Activated CD4-positive, alpha-beta T cell treated with anti-CD3 and anti-CD28 coated beads for 24 hours (primary cell): ENCODE measurements at regions not wholly inside any gene's neighbourhood (a gene's known extent, or its start where the extent isn't known, plus 50 kb on each side); places are given as distances from the start of the nearest gene placed in this dataset.
"Not testable (repeated sequence)": the region's sequence is repeated elsewhere in the genome, so short reads cannot be mapped to it uniquely, and the experiment has no call there.

Experiments used
- DNase-seq, 2 donors: peaks; one replicate each; pipeline ENCODE4 v3.0.0-alpha.2; 2020; ENCODE audit warnings: low read depth in 2 of 2

DNA sequence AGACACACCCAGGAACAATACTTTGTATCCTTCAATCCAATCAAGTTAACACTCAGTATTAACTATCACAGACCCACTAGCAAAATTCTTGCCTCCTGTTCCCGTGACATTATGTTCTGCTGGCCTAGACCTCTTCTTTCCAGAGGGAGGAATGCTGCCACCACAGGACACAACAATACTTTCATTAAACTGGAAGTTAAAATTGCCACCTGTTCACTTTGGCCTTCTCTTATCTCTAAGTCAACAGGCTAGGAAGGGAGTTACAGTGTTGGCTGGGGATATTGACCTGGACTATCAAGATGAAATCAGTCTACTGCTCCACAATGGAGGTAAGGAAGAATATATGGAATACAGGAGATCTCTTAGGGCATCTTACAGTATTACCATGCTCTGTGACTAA lies 1000.4 kb upstream of the GBE1 start:
- DNase-seq = no peak

DNA sequence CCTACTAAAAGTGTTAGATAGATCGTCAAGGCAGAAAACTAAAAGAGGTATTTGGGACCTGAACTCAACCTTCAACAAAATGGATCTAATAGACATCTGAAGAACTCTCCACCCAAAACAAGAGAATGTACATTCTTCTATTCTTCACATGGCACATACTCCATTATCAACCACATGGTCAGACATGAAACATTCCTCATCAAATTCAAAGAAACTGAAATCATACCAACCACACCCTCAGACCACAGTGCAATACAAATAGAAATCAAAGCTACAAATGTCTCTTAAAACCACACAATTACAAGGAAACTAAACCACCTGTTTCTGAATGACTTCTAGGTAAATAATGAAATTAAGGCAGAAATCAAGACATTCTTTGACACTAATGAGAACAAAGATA lies 984.1 kb upstream of the GBE1 start:
- no peak for DNase-seq

DNA sequence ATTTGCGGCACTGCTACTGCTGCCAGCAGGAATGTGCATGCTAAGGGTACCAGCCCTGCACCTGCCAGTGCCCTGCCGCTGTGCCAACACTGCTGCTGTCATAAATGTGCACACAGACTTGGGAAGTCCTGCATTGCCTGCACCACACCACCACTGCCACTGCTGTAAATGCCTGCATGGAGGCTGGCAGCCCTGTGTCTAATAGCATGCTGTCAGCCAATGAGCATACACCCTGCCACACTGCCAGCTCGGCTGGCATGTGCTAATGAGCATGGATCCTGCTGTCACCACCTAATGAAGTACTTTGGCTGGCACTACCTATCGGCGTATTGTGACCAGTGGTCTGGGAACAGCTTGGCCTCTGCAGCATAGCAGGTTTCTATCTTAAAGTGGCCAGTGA lies 981.8 kb upstream of the GBE1 start:
- no peak for DNase-seq

DNA sequence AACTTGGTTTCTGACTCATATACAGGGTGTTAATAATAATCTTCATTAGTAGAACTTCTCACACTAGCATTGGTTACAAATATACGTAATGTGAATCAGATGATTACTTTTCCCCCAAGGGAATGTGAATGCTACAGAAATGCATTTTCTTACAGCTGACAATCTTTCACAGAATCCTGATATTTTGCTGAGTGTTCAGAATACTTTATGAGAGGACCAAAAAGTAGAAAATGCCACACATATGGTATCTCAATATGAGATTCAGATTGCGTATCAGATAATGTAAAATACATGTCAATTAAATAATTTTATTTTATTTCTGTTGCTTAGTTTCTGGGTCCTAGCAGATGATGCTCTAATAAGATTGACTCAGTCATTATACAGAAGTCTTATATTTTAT lies 979.9 kb upstream of the GBE1 start:
- no peak for DNase-seq

DNA sequence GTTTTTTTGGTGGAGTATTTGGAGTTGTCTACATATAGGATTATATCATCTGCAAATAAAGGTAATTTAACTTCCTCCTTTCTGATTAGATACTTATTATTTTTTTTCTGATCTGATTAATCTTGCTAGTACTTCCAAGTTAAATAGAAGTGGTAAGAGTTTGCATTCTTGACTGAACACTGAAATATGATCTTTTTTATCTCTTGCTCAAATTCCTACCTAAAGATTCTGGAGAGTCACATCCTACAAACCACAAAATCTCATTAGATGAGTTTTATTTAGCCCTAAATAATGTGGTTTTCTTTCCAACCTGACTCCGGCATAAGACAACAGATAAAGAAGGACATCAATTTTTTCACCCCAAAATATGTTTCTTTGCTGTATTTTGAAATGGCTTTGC lies 977.9 kb upstream of the GBE1 start:
- no peak for DNase-seq

DNA sequence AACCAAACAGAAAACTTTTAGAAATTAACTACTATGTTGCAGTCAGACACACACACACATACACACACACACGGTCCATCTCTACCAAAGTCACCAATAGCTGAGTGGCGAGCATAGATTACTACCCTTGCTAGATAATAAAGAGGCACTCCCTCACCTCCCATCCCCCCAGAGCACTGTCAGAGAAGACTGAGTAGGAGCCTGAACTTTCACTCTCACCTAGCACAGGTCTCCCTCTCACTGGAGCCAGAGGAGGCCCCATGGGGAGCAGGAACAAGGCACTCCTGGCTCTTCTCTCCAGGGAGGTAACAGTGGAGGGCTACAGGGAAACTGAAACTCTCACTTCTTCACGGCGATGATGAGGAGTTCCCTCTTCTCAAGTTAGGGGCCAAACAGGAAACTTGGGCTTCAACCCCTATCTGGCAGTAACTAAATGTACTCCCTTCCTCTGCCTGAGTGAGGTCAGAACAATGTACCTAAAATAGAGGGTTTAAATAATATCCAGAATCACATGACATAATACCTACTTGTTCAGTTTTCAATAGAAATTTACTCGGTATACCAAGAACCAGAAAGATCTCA lies 975.3 kb upstream of the GBE1 start:
- DNase-seq = no peak

DNA sequence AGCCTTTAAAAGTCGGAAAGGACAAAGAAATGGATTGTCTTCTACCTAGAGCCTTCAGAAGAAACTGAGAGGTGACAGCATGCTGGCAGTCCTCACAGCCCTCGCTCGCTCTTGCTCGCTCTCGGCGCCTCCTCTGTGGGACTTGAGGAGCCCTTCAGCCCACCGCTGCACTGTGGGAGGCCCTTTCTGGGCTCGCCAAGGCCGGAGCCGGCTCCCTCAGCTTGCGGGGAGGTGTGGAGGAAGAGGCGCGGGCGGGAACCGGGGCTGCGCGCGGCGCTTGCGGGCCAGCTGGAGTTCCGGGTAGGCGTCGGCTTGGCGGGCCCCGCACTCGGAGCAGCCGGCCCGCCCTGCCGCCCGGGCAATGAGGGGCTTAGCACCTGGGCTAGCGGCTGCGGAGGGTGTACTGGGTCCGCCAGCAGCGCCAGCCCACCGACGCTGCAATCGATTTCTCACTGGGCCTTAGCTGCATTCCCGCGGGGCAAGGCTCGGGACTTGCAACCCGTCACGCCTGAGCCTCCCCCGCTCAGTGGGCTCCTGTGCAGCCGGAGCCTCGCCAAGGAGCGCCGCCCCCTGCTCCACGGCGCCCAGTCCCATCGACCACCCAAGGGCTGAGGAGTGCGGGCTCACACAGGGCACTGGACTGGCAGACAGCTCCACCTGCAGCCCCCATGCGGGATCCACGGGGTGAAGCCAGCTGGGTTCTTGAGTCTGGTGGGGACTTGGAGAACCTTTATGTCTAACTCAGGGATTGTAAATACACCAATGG lies 953.8 kb upstream of the GBE1 start:
- DNase-seq = no peak

DNA sequence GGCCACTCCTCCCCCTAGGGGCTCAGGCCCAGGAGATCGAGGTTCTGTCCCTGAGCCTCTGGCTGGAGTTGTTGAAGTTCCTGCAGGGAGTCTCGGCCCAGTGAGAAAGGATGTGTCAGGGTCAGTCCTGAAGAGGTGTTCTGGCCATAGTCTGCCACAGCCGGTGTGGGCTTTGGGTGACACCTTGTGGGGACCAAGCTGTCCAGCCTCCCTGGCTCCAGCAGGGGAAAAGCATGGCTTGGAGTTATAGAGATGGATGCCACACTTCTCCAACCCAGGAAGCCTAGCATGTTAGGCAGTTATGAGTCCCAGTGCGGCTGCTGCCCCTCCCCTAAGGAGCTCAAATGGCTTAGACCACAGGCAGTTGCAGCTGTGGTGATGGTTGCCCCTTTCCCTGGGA lies 945.6 kb upstream of the GBE1 start:
- no peak for DNase-seq

DNA sequence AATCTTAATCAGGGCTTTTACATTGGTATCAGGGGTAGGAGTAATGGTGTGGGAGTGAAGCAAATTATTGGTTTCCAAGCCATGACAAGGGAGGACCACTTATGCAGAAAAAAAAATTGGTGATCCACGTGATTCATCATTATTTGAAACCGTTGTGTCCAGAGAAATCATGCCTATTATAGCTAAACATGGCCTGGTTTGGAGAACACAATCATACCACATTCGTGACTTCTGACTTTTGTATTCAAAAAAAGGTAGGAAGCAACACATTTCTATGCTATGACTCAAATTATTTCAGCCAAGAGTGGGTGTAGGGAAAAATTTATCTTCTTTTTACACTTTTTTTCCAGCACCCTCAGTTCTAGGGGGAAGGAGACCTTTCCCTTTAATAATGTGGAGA lies 924.3 kb upstream of the GBE1 start:
- DNase-seq = no peak

DNA sequence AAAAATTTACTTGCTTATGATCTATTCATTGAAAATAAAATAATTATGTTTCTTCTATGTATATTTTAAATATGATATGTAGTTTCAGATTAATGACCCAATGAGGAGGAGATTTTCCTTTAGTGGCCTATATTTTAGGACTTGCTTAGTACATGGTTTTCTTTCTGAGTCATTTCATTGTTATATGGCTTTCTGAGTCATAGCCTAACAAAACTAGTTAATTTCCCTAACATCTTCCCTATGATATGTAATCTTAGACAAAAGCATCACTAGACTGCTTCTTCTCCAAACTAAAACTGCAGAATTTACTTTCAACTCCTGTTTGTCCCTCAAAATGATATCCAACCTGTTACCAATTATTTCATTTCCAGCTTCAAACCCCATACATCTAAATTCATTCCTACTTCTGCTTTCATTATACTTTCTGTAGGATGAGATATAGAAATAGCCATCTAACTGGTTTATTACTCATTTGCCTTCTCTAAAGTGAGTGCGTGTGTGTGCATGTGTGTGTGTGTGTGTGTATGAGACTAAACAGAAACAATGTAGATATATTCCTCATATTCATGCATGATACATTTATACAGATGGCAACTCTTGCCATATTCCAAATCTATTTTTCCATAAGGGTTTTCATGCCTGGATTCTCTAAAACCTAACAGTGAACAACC lies 915.0 kb upstream of the GBE1 start:
- DNase-seq = no peak

DNA sequence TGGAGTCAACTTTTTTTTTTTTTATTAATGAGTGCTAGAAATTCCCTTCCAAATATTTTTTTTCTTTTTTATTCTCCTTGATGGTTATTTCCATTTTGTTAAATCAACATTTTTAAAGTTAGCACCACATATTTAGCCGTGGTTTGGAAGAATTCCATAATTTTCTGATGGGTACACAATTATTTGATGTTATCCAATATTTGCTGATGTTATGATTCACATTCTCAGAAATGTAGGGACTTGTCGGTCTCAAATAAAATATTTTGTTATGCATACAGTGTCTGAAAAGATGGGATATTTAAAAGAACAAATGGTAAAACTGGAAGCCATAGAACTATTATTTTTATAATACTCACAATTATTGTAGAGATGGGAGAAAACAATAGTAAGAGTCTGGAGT lies 911.5 kb upstream of the GBE1 start:
- DNase-seq = no peak

DNA sequence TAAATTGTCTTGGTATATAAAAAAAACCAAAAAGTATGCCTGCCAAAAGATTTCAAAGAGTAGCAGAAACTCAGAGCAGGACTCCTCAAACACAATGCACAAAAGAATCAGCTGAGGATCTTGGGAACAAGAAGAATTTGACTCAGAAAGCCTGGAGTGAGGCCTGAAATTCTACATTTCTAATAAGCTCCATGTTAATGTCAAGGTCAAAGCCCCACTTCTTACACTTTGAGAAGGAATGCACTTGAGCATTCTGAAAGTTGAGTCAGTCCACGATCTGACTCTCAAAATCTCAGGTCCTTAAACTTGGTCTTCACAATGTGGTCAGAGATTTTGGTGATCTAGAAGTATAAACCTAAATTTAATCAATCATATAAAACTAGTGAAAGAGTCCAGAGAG lies 910.0 kb upstream of the GBE1 start:
- no peak for DNase-seq

DNA sequence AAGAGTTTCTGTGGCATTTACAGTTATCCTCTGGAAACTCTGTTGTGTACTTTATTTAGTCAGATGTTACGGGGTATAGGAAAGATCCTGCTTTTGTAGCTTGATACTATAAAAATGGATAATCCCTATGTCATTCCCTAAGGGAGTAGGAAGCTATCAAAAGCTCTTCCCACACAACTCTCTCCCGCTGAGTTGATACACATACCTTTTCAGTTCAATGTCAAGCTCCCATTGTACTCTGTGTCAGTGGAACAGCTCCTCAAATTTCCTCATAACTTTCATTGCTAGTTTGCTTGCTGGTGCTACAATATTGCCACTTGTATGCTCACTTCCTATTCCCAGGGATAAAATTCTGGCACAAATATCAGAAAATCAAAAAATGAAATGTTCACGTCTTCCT lies 893.3 kb upstream of the GBE1 start:
- DNase-seq = no peak

DNA sequence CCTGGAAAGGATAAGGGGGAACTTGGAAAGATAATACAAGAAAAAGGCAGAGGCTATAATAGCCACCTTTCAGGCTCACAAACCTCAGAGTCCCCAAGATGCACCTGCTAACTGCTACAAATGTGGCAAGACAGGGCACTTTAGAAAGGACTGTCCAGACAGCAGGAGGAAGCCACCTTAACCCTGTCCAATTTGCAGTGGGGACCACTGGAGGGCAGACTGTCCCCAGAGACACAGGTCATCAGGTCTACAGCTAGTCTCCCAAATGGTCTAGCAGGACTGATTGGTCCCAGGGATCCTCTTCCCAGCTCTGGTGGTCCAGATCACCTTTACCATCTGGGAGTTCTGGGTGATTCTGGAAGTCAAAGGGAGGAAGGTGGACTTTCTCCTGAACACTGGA lies 882.5 kb upstream of the GBE1 start:
- DNase-seq = no peak

DNA sequence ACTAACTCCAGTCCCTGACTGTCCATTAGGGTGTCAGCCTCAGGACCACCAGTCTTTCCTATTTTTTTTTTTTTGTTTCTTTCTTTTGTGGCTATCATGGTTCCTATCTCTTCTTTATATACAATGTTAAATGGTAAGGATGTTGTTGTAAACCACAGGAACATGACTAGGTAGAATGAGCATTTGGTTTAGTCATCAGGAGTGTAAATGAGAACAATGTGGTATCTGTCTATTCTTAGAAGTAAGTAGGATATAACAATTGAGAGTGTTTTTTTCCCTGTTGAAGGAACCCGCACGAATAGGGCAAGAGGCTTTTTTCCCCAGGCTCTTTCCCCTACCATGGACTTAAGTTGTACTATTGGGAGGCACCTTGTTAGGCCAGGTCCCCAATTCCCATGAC lies 880.3 kb upstream of the GBE1 start:
- DNase-seq = no peak

DNA sequence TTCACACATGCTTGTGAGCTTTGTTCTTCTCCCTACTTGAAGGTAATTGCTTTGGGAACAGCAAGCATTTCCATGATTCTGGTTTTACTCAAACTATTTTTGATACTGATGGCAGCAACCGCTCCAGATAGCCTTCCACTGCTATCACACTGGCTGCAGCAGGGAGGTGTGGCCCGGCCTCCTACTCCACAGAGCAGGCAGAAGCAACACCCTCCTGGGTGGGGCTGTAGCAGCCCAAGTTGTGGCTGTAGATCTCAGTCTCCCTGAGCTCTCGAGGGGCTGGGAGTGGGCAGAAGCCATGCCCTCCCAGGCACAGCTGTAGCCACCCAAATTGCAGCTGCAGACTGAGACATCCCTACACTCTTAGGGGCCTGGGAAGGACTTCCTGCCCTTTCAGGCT lies 878.8 kb upstream of the GBE1 start:
- no peak for DNase-seq

DNA sequence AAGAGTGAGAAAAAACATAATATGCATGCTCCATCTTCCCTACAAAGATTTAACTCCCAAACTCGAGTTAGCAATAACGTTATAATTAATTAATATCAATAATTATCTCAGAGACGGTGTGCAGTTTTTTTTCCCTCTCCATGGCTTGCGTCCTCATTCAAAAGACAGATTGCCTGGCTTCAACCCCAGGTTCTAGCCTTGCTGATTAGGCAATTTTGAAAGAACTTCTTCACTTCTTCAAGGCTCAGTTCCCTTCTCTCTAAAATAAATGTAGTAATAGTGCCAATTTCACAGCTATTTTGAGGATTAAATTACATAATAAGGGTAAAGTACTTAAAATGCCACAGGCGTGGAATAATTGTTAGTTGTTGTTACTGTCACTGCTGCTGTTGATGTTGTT lies 876.1 kb upstream of the GBE1 start:
- no peak for DNase-seq

DNA sequence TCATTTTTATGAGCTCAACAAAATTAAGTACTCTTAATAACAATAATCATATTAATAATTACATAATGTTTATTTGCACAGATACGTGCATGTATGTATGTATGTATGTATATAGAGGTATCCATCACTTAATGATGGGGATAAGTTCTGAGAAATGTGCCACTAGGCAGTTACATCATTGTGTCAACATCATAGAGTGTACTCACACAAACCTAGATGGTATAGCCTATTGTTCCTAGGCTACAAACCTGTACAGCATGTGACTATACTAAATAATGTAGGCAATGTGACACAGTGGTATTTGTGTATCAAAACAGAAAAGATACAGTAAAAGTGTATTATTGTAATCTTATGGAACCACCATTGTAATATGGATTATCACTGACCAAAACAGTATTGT lies 874.7 kb upstream of the GBE1 start:
- no peak for DNase-seq

DNA sequence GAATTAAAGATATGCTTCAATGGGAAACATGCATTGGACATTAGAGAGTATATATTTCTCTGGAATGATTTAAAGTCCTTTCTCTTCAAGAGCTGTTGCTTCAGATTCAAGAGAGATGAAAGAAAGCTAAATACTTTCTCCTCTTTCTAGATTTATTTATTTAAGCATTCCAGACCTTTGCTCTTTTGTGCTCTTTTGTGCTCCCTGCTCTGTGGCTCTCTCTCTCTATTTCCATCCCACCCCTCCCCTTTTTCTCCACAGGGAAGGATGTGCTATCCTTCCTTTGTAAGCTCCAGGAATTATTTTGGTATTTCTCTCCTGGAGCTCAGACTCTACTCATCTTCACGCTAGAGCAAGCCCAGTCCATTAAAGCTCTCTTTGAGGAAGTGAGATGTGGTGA lies 871.9 kb upstream of the GBE1 start:
- DNase-seq = no peak

DNA sequence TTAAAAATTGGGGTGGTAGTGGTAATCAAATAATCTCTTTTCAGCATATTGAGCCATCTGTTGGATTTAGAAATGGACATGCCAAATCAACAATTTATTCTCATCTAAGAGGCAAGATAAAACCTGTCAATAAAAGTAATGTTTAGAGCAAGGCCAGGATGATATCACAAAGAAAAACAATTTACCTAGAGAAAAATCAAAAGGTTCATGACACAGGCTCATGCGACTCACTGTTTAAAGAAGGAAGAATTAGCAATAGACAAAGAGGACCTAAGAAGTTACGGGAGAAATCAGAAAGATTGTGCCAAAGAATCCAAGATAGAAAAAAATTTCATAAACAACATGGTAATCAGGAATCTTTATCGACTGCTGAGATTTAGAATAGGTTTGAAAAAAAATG lies 868.5 kb upstream of the GBE1 start:
- DNase-seq = no peak

DNA sequence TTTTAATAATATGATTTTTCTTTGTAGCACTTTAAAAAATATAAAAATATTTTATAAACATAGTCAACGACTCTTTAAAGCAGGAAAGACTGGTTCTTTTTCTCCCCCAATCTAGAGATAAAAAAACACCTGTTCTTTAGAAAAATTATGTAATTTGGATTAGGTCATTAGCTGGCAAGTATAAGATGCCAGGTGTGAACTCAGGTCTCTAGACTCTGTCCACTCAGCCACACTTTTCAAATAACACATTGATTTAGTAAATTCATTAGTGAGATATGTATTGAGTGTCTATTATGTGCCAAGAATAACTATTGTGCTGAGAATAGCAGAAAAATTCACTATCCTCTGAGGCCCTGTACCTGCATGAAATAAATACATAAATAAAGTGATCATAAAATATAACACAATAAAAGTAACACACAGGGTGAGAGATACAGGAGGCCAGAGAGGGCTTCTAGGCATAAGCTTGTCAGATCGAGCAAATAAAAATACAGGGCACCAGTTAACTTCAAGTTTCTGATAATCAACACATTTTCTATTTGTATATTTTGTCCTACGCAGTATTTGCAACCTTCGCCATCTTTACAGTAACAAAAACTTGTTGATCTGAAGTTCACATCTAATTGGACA lies 867.1 kb upstream of the GBE1 start:
- DNase-seq = no peak

DNA sequence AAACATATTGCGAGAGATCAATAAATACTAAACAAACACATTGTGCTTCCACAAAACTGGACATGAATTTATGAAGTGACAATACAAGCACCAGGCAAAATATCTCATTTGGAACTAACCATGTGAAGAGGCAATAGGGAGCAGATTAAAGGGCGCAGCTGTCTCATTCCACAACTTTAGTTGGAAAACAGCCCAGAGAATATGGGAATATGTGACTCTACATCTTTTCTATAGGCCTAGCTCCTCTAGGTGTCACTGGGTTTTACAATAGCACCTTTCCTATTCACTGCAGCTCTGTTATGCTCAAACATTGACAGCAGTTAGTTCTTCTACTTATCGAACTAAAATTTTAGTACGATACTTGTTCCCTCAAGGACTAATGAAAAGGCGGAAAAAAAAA lies 866.3 kb upstream of the GBE1 start:
- no peak for DNase-seq

DNA sequence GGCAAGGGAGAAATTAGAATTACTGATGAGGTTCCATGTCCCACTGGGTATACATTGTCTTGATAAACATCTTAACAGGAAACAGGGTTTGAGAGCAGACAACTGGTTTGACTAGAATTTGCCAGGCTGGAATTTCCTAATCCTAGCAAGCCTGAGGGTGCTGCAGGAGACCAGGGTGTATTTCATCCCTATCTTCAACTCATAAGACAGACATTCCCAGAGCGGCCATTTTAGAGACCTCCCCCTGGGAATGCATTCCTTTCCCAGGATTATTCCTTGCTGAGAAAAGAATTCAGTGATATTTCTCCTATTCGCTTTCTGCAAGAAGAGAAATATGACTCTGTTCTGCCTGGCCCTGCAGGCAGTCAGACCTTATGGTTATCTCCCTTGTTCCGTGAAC lies 859.3 kb upstream of the GBE1 start:
- not testable (repeated sequence) for DNase-seq
